GM13976 (cell line): ENCODE measurements at regions not wholly inside any gene's neighbourhood (a gene's known extent, or its start where the extent isn't known, plus 50 kb on each side); places are given as distances from the start of the nearest gene placed in this dataset.
A peak's percentile ranks its signal among the peaks of the same experiment; 100 is the strongest.
"Not testable (repeated sequence)": the region's sequence is repeated elsewhere in the genome, so short reads cannot be mapped to it uniquely, and the experiment has no call there.

ENCODE experiments used
- DNase-seq: peaks from one replicate; pipeline ENCODE4 v3.0.0; 2012; ENCODE audit warnings: low spot score
- CTCF ChIP-seq: IDR thresholded peaks from 2 replicates; pipeline ENCODE4 v1.5.1; 2012; ENCODE audit warnings: borderline replicate concordance, mild to moderate bottlenecking; ENCODE audit not compliant: insufficient read depth; ENCODE audit errors: extremely low read depth, missing control alignments, control extremely low read depth
- in situ Hi-C: fragments of 300-500 bp; cut with MboI; formaldehyde crosslinking; loops from one replicate; pipeline ENCODE4 v1.12.0; 2022; ENCODE audit warnings: low sequenced_read_pairs, mixed read lengths, inconsistent platforms; ENCODE audit not compliant: unreplicated experiment

DNA sequence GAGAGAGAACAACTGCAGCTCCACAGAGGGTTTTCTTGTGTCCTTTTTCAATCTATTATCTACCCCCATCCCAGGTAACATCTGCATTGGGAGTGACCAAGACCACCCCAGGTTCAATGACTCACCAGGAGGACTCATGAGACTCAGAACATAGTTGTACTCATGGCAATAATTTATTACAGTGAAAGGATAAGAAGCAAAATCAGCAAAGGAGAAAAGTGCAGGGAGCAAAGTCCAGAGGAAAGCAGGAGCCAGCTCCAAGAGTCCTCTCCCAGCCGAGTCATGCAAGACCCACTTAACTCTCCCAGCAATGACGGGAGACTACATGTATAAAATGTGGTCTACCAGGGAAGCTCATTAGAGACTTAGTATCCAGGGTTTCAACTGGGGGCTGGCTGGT, 129.5 kb upstream of the RBPJ start:
- DNase-seq = no peak
- in situ Hi-C loops = no loop called here
- TF ChIP-seq CTCF = no peak

GRCh38 chr4:26192899-26193869, 127.6 kb upstream of the RBPJ start:
- peak; percentile 55 for DNase-seq
- TF ChIP-seq CTCF = no peak
- in situ Hi-C loops = no loop called here

GRCh38 chr4:26194764-26195163, 126.0 kb upstream of the RBPJ start:
- in situ Hi-C loops = no loop called here
- DNase-seq = no peak
- no peak for TF ChIP-seq CTCF

- in situ Hi-C loops = no loop called here
- no peak for TF ChIP-seq CTCF
- DNase-seq = no peak
Measured at GRCh38 chr4:26196567-26196966, 124.2 kb upstream of the RBPJ start.

- in situ Hi-C loops = no loop called here
- no peak for TF ChIP-seq CTCF
- peak; percentile 71 for DNase-seq
Measured at GRCh38 chr4:26197018-26197779, 123.6 kb upstream of the RBPJ start.

GRCh38 chr4:26198931-26199330, 121.9 kb upstream of the RBPJ start:
- in situ Hi-C loops, DNase-seq: not testable (repeated sequence)

GRCh38 chr4:26199596-26199995, 121.2 kb upstream of the RBPJ start:
- no peak for DNase-seq
- in situ Hi-C loops = no loop called here
- no peak for TF ChIP-seq CTCF
